GM19328 (cell line): ENCODE measurements at regions not wholly inside any gene's neighbourhood (a gene's known extent, or its start where the extent isn't known, plus 50 kb on each side); places are given as distances from the start of the nearest gene placed in this dataset.

Experiments
- ATAC-seq: cut with Tn5 transposase; IDR thresholded peaks from one replicate; pipeline ENCODE4 v1.9.1; 2021; ENCODE audit warnings: mild to moderate bottlenecking, moderate library complexity; ENCODE audit not compliant: unreplicated experiment

DNA sequence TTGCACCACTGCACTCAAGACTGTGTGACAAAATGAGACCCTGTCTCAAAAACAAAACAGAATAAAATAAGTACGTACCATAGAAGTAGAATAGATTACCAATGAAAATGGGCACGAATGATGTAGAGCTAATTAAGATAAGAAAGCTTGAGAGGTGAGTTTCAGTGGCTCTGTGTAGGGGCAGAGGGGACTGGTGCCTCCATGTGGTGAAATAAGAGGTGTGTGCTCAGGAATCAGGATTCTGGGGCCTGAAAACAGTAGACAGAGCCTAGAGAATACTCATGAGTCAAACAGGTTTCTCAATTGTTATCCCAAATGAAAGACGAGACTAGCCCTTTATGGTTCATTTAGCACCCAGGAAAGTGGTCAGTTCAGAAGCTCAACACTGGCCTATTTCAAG, 1145.1 kb downstream of the FLRT2 start:
- no peak for ATAC-seq

- no peak for ATAC-seq
Observed at GRCh38 chr14:86673523-86673969, 1143.6 kb downstream of the FLRT2 start.

- ATAC-seq, result no peak
Observed at GRCh38 chr14:86672080-86672479, 1142.1 kb downstream of the FLRT2 start.

GRCh38 chr14:86665975-86666374, 1136.0 kb downstream of the FLRT2 start:
- no peak for ATAC-seq

GRCh38 chr14:86662334-86662733, 1132.4 kb downstream of the FLRT2 start:
- no peak for ATAC-seq

DNA sequence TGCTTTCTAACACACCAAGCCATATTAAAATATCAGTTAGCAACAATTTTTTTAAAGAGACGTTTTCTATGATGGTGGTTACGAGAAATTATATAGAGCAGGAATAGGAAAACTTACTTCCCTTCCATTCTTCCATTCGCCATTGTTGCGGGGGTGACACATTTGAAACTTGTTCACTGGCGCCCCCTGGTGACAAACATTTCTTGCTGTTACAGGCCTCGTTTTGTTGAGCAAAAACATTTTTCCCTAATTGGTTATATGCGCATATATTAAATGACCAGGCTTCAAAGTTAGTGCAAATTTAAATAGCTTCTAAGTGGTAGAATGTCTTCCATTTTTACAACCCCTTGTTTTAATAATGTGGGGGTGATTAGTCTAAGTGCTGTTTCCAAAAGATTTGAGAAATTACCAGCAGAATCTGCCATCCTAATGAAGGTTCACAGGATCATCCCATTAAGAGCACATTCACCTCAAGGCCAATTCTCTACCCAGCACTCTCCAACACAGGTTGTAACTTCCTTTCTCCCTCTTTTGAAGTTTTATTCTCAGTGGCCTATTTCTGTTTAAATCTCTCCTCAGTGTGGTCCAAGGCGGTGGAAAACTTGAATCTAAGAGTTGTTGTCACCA, 1124.7 kb downstream of the FLRT2 start:
- no peak for ATAC-seq

GRCh38 chr14:86652526-86652925, 1122.6 kb downstream of the FLRT2 start:
- ATAC-seq, result no peak

DNA sequence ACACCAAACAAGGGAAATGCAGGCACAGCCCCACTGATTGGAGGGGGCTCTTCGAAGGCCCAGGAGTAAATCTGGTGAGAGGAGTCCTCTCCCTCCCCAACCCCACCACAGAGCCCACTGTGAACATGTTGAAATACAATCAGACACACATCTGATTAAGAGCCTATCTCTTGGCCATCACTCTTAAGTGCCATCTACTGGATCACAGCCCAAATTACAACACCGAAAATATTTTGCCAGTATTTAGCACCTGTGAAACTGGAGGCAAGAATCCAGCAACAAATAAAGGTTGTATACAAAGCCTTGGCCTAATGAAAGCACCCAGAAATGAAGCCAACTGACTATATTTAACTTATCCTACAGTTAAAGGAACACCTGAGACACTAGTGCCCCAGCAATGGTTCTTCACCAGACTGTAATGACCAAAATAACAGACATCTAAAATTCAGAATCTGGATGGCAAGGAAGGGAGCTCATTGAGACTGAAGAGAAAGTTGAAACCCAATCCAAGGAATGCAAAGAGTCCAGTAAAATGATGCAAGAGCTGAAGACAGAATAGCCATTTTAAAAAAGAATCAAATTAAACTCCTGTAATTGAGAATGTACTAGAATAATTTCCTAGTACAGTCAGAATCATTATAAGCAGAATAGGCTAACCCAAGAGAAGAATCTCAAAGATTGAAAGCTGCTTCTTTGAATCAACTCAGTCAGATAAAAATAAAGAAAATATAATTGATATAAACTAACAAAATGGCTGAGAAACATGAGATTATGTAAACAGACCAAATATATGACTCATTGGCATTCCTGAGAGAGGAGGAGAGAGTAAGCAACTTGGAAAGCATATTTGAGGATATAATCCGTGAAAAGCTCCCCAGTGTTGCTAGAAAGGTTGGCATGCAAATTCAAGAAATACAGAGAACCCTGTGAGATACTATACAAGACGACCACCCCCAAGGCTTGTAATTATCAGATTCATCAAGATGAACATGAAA, 1117.0 kb downstream of the FLRT2 start:
- no peak for ATAC-seq

DNA sequence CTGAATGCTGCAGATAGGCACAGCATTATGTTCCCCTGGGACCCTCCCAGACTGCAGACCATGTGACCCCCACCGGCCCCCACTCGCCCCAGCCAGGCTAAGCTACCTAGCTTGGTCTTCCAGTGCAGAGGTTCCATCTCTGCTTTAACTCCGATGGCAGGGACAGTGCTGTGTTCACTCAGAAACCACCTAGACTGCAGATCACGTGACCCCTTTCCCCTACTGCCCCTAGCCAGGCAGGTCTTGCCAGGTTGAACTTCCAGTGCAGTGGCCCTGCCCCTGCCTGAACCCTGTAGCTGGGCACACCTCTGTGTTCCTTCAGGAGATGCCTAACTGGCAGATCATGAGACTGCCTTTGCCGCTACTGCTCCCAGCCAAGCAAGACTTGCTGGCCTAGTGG, 1116.2 kb downstream of the FLRT2 start:
- ATAC-seq, result no peak

DNA sequence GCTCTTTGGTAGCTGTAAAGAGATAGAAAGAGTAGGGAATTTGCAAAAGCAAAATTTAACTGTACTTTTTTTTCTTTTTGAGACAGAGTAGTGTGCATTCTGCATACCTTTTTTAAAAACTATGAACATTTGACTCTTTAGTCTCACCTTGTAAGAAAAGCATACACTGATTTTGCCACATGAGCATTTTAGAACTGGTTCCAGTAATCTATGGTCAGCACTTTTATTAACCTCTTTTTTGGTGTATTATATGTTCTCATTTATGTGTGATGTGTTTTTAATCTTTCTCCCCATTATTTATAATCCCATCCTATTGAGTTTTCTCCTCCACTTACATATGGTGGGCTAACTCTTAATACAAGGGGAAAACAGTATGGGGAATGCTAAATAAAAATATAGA, 1111.4 kb downstream of the FLRT2 start:
- no peak for ATAC-seq

- no peak for ATAC-seq
Observed at GRCh38 chr14:86640288-86640687, 1110.3 kb downstream of the FLRT2 start.

DNA sequence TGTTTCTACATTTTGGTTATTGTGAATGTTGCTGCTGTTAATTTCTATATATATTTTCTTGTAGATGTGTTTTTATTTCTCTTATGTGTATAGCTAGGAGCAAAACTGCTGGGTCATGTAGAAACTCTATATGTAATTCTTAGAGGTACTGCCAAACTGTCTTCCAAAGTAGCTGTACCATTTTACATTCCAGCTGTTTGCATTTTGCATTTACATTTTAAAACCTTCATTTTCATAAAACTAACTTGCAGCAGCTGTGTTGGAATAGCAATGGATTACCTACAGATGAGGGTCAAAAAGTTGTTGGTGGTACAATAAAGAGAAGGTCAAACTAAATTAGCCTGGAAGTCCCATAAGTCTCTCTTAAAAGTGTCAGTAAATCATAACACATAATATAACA, 1109.7 kb downstream of the FLRT2 start:
- ATAC-seq, result no peak

DNA sequence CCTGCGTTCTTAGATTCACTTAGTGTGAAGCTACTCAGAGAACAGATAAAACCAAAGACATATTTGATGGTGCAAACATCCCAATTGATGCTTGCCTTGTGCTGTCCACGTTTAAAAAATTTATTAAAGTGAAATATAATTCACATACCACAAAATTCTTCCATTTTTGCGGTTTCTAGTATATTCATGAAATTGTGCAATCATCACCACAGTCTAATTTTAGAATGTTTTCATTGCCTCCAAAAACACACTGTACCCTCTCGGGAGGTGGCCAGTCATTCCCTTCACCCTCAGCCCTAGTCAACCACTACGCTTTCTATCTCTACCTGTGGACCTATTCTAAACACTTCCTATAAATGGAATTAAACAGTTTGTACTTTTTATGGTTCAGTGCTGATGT, 1109.2 kb downstream of the FLRT2 start:
- ATAC-seq, result no peak

GRCh38 chr14:86627080-86627479, 1097.1 kb downstream of the FLRT2 start:
- ATAC-seq, result no peak

DNA sequence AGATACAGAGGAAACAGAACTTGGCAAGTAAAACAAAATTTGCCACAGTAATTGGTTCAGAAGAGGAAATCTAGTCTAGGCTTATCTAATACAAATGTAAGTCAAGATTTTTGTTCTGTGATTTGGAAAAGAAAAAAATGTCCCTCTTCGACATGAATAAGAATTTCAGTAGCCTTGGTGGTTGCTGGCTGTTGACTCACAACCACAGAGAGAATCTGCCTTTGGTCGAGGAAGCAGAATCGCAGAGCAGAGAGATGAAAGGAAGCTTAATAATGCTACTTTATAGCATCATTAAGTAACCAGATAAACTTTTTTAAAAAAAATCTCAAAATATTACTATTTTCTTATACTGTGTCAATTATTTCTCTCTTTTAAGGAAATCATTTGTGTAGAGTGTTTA, 1096.6 kb downstream of the FLRT2 start:
- ATAC-seq, result no peak

GRCh38 chr14:86625637-86626036, 1095.7 kb downstream of the FLRT2 start:
- ATAC-seq, result no peak

DNA sequence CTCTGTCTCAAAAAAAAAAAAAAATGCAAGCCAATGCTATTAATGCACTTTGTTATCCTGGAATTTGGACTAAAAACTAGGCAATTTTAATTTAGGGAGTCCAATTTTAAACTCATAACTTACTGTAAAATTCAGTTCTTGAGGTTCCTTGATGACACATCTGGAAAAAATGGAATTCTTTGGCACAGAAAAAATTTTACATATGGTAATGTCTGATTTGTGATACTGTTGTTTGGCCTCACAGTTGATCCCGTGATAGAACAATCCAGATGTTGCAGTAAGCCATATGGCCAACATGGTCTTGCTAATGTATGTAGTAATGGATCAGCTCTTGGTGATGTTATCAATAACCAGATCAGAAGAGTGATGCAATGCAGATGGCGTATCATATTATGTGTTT, 1089.8 kb downstream of the FLRT2 start:
- no peak for ATAC-seq

GRCh38 chr14:86613786-86614185, 1083.8 kb downstream of the FLRT2 start:
- ATAC-seq, result no peak

DNA sequence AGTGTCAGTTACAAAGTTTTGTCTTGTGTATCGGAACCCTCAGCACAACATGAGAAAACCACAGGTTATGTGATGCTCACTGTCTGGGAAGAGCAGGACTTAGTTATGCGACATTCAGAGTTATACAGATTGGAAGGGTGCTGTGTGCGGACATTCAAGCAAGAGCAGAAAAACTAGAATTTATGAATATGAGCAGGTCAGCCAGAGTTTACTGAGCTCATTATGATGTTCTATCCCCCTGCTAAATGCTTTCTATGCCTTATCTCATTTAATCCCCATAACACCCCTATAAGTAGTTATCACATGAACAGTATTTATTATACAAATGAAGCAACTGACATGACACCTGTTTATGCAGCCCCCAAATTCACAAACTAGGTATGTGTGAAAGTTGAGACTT, 1083.2 kb downstream of the FLRT2 start:
- no peak for ATAC-seq

- no peak for ATAC-seq
Observed at GRCh38 chr14:86604561-86604960, 1074.6 kb downstream of the FLRT2 start.

DNA sequence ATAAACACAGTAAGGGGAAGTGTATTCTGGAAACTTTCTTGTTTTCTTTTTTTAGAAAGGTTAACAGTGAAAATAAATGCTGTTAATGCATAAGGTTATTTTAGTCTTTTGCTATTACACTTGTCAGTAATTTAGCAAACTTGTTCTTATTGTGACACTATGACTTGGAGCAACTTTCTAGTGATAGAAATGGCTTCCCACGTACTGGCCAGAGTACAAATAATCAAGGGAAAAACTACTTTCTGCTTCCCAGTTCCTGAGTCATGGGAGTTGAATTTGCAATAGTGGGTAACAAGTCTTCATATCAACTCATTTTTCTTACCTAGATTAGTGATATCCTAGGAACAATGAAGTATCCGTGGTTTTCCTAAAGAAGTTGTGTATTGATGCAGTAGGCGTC, 1072.3 kb downstream of the FLRT2 start:
- ATAC-seq, result no peak

- no peak for ATAC-seq
Observed at GRCh38 chr14:86601813-86602212, 1071.9 kb downstream of the FLRT2 start.
